ENCODE measurements at regions not wholly inside any gene's neighbourhood (a gene's known extent, or its start where the extent isn't known, plus 50 kb on each side); places are given as distances from the start of the nearest gene placed in this dataset.

- TF ChIP-seq POLR2A (IDR thresholded peaks at IDR 0.05) (no peak), CTCF (IDR thresholded peaks at IDR 0.05) (no peak)
Observed at GRCh38 chr6:44657206-44657819, 269.8 kb downstream of the CDC5L start.
